ENCODE measurements at regions not wholly inside any gene's neighbourhood (a gene's known extent, or its start where the extent isn't known, plus 50 kb on each side); places are given as distances from the start of the nearest gene placed in this dataset.

DNA sequence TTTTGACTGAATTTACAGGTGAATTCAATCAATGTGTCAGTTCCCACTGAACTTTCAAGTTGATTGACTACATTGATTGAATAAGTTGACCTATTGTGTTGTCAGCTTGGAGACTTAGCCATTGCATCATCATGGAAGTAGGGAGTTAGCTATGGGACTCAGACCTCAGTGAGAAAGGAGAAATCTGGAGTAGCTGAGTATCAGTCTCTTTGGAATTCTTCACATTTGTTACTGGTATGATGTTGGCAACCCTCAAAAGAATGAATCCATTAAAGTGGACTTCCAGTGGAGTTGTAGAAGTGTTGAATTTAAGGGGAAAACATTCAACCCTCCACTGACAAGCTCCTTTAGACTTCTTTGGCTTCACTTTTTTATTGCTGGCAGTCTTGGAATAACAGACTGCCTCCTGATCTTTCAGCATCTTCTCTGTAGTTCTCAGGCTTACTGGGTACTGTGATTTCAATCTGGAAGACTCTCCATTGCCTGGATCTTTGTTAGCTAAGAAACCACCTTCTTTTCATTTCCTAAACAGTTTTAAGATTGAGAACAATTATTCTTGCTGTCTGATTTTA lies 160.3 kb upstream of the NRP1 start:
- POLR2A ChIA-PET, result no interaction called here

DNA sequence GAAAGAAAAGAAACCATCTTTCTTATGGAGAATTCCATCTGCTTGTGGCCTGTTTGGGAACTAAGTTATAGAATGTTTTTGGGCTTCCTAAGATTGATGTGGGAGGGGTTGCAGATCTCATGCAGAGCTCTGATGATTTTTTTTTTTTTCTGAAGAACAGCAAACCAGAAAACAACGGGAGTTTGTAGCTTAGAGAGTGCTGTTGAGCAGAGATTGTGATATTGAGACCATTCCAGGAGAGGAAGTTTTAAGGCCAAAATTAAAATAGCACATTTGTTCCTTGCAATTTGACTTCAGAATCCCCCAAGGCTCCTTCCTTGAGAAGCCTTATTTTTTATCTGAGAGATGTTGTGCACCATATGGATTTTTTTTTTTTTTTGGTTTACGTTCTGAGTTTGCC lies 159.5 kb upstream of the NRP1 start:
- Mint-ChIP-seq H3K9me3 (ENCODE audit: insufficient read depth) (no peaks in the 10 kb centered on the region), H3K27me3 (no peaks in the 10 kb centered on the region), H3K4me3 (no peak overlapping the region), H3K27ac (no peak overlapping the region), H3K4me1 (no peaks in the 10 kb centered on the region)
- no peaks in the 10 kb centered on the region for H3K9me3 ChIP-seq (ENCODE audit: control extremely low read depth in 1 of 3, control insufficient read depth in 2 of 3, insufficient read depth in 1 of 3, low read length in 2 of 3)
- WGBS (ENCODE audit: insufficient coverage), result 33% methylated on average over 1 of the region's 2 CpGs
- no peak for DNase-seq
- TF ChIP-seq EZH2 (IDR thresholded peaks at IDR 0.05; ENCODE audit: borderline replicate concordance, insufficient read depth, low read depth, low read length, poor library complexity, severe bottlenecking), result no peak
- TF ChIP-seq, protein P1, sequence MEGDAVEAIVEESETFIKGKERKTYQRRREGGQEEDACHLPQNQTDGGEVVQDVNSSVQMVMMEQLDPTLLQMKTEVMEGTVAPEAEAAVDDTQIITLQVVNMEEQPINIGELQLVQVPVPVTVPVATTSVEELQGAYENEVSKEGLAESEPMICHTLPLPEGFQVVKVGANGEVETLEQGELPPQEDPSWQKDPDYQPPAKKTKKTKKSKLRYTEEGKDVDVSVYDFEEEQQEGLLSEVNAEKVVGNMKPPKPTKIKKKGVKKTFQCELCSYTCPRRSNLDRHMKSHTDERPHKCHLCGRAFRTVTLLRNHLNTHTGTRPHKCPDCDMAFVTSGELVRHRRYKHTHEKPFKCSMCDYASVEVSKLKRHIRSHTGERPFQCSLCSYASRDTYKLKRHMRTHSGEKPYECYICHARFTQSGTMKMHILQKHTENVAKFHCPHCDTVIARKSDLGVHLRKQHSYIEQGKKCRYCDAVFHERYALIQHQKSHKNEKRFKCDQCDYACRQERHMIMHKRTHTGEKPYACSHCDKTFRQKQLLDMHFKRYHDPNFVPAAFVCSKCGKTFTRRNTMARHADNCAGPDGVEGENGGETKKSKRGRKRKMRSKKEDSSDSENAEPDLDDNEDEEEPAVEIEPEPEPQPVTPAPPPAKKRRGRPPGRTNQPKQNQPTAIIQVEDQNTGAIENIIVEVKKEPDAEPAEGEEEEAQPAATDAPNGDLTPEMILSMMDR (IDR thresholded peaks at IDR 0.05), result no peak
- ATAC-seq (ENCODE audit: low read depth), result no peak
- no peaks in the 10 kb centered on the region for H3K79me2 ChIP-seq (ENCODE audit: control insufficient read depth, insufficient read depth, low read length)
- ChIA-PET CTCF (no interaction called here), POLR2A (no interaction called here)
- no peak overlapping the region for H3K9ac ChIP-seq (ENCODE audit: low read length)
- H4K20me1 ChIP-seq (ENCODE audit: control insufficient read depth, insufficient read depth, low read length, poor library complexity, severe bottlenecking), result no peaks in the 10 kb centered on the region
- no peaks in the 10 kb centered on the region for H3K36me3 ChIP-seq (replicated peaks in 1 of 2; ENCODE audit: control extremely low read depth in 1 of 2, control insufficient read depth in 1 of 2, extremely low read depth in 1 of 2, insufficient read depth in 2 of 2, low read length in 1 of 2)
- H3K27me3 ChIP-seq (replicated peaks in 1 of 4; ENCODE audit: control extremely low read depth in 1 of 4, control insufficient read depth in 3 of 4, insufficient read depth in 4 of 4, low read length in 3 of 4), result no peaks in the 10 kb centered on the region
- H3K4me2 ChIP-seq (replicated peaks; ENCODE audit: low read depth, low read length, poor library complexity, severe bottlenecking), result no peak overlapping the region
- no peak overlapping the region for H2AFZ ChIP-seq (ENCODE audit: insufficient read depth, low read depth, low read length, poor library complexity, severe bottlenecking)
- no peaks in the 10 kb centered on the region for H3K4me1 ChIP-seq (ENCODE audit: control insufficient read depth in 2 of 2, insufficient read depth in 2 of 2, low read length in 2 of 2)
- no peak overlapping the region for H3K27ac ChIP-seq (ENCODE audit: low read length in 2 of 2)
- intact Hi-C loops (cut with micrococcal nuclease), result no loop called here
- no peak overlapping the region for H3K4me3 ChIP-seq (ENCODE audit: control extremely low read depth in 1 of 5, extremely low read depth in 1 of 5, insufficient read depth in 1 of 5, low read depth in 2 of 5, low read length in 4 of 5)

More for the DNA sequence above, 160.3 kb upstream of the NRP1 start:
- Mint-ChIP-seq H3K27me3 (no peaks in the 10 kb centered on the region), H3K9me3 (ENCODE audit: insufficient read depth) (no peaks in the 10 kb centered on the region), H3K4me1 (no peaks in the 10 kb centered on the region), H3K27ac (no peak overlapping the region), H3K4me3 (no peak overlapping the region)
- Histone ChIP-seq H3K9me3 (ENCODE audit: control extremely low read depth in 1 of 3, control insufficient read depth in 2 of 3, insufficient read depth in 1 of 3, low read length in 2 of 3) (no peaks in the 10 kb centered on the region), H3K36me3 (replicated peaks in 1 of 2; ENCODE audit: control extremely low read depth in 1 of 2, control insufficient read depth in 1 of 2, extremely low read depth in 1 of 2, insufficient read depth in 2 of 2, low read length in 1 of 2) (no peaks in the 10 kb centered on the region), H3K4me2 (replicated peaks; ENCODE audit: low read depth, low read length, poor library complexity, severe bottlenecking) (no peak overlapping the region), H3K27me3 (replicated peaks in 1 of 4; ENCODE audit: control extremely low read depth in 1 of 4, control insufficient read depth in 3 of 4, insufficient read depth in 4 of 4, low read length in 3 of 4) (no peaks in the 10 kb centered on the region), H3K4me3 (ENCODE audit: control extremely low read depth in 1 of 5, extremely low read depth in 1 of 5, insufficient read depth in 1 of 5, low read depth in 2 of 5, low read length in 4 of 5) (no peak overlapping the region), H3K27ac (ENCODE audit: low read length in 2 of 2) (no peak overlapping the region), H3K4me1 (ENCODE audit: control insufficient read depth in 2 of 2, insufficient read depth in 2 of 2, low read length in 2 of 2) (no peaks in the 10 kb centered on the region), H3K9ac (ENCODE audit: low read length) (no peak overlapping the region), H2AFZ (ENCODE audit: insufficient read depth, low read depth, low read length, poor library complexity, severe bottlenecking) (no peak overlapping the region), H4K20me1 (ENCODE audit: control insufficient read depth, insufficient read depth, low read length, poor library complexity, severe bottlenecking) (no peaks in the 10 kb centered on the region), H3K79me2 (ENCODE audit: control insufficient read depth, insufficient read depth, low read length) (no peaks in the 10 kb centered on the region)
- ATAC-seq (ENCODE audit: low read depth) (no peak), DNase-seq (no peak)
- CTCF ChIA-PET, result no interaction called here
- TF ChIP-seq EZH2 (IDR thresholded peaks at IDR 0.05; ENCODE audit: borderline replicate concordance, insufficient read depth, low read depth, low read length, poor library complexity, severe bottlenecking), result no peak
- TF ChIP-seq, protein P1 (IDR thresholded peaks at IDR 0.05), result no peak
- intact Hi-C loops (cut with micrococcal nuclease), result no loop called here

Measured in B cell (primary cell).